Sigmoid colon (tissue), 3 donors: ENCODE measurements at regions not wholly inside any gene's neighbourhood (a gene's known extent, or its start where the extent isn't known, plus 50 kb on each side); places are given as distances from the start of the nearest gene placed in this dataset.
"Not testable (repeated sequence)": the region's sequence is repeated elsewhere in the genome, so short reads cannot be mapped to it uniquely, and the experiment has no call there.

Source experiments
- POLR2A ChIP-seq, 2 donors: fragments of 450-650 bp; IDR thresholded peaks; one replicate each; pipeline ENCODE4 v1.6.1; 2016; ENCODE audit warnings: antibody characterized with exemption in 2 of 2, mild to moderate bottlenecking in 2 of 2, moderate library complexity in 2 of 2
- TF ChIP-seq, protein P1 (sequence below), 4 experiments: fragments of 450-650 bp in 3 of 4; fragments of 200-600 bp in 1 of 4; IDR thresholded peaks; one replicate each; pipeline ENCODE4 v1.5.1; 2016 to 2019; ENCODE audit warnings: antibody characterized with exemption in 4 of 4, mild to moderate bottlenecking in 3 of 4, moderate library complexity in 2 of 4

DNA sequence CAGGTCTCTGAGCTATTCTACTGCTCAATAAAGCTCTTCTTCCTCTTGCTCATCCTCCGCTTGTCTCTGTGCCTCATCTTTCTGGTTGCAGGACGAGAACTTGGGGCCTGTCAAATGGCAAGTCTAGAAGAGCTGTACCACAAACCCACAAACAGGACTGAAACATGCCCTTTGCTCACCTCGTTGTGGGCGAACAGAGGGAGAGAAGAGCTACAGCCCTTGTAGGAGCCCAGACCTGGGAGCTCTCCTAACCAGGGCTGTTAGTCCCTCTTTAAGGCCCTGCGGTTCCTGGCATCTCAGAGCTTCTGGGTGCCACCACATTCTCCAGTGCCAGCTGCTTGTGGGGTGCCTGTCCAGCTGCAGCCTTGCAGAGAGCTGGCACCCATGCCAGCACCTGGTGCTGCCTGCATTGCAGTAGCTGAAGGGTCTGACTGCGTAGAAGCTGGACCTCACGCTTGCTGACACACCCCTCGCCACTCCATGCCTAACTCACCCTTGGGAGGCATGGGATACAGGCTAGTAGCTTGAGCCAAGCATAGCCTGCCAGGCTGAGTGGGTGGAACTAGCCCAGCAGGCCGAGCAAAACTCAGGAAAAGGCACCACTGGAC, 313.4 kb downstream of the ANKRD30B start:
- TF ChIP-seq, protein P1, sequence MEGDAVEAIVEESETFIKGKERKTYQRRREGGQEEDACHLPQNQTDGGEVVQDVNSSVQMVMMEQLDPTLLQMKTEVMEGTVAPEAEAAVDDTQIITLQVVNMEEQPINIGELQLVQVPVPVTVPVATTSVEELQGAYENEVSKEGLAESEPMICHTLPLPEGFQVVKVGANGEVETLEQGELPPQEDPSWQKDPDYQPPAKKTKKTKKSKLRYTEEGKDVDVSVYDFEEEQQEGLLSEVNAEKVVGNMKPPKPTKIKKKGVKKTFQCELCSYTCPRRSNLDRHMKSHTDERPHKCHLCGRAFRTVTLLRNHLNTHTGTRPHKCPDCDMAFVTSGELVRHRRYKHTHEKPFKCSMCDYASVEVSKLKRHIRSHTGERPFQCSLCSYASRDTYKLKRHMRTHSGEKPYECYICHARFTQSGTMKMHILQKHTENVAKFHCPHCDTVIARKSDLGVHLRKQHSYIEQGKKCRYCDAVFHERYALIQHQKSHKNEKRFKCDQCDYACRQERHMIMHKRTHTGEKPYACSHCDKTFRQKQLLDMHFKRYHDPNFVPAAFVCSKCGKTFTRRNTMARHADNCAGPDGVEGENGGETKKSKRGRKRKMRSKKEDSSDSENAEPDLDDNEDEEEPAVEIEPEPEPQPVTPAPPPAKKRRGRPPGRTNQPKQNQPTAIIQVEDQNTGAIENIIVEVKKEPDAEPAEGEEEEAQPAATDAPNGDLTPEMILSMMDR (IDR thresholded peaks at IDR 0.05) = not testable (repeated sequence)
- TF ChIP-seq POLR2A (IDR thresholded peaks at IDR 0.05) = not testable (repeated sequence)
